HUES6 (cell line): ENCODE measurements at regions not wholly inside any gene's neighbourhood (a gene's known extent, or its start where the extent isn't known, plus 50 kb on each side); places are given as distances from the start of the nearest gene placed in this dataset.

ENCODE experiments used
- H3K27ac ChIP-seq: 2 replicates; pipeline ENCODE4 v1.7.0; 2013; ENCODE audit warnings: low read depth, mild to moderate bottlenecking, low read length, inconsistent platforms
- H3K27me3 ChIP-seq: 2 replicates; pipeline ENCODE4 v1.6.1; 2013; ENCODE audit warnings: low read length; ENCODE audit not compliant: control insufficient read depth, insufficient read depth
- H3K36me3 ChIP-seq: 2 replicates; pipeline ENCODE4 v1.6.1; 2013; ENCODE audit warnings: low read length; ENCODE audit not compliant: control insufficient read depth, insufficient read depth
- H3K4me1 ChIP-seq: 2 replicates; pipeline ENCODE4 v1.6.1; 2013; ENCODE audit warnings: low read length; ENCODE audit not compliant: control insufficient read depth, insufficient read depth
- H3K4me3 ChIP-seq: 2 replicates; pipeline ENCODE4 v1.5.1; 2013; ENCODE audit warnings: low read depth, low read length
- H3K9ac ChIP-seq: one replicate; pipeline ENCODE4 v1.6.1; 2013; ENCODE audit warnings: mild to moderate bottlenecking, low read length
- H3K9me3 ChIP-seq: 2 replicates; pipeline ENCODE4 v1.6.1; 2013; ENCODE audit warnings: low read depth, low read length; ENCODE audit not compliant: control insufficient read depth, insufficient read depth

DNA sequence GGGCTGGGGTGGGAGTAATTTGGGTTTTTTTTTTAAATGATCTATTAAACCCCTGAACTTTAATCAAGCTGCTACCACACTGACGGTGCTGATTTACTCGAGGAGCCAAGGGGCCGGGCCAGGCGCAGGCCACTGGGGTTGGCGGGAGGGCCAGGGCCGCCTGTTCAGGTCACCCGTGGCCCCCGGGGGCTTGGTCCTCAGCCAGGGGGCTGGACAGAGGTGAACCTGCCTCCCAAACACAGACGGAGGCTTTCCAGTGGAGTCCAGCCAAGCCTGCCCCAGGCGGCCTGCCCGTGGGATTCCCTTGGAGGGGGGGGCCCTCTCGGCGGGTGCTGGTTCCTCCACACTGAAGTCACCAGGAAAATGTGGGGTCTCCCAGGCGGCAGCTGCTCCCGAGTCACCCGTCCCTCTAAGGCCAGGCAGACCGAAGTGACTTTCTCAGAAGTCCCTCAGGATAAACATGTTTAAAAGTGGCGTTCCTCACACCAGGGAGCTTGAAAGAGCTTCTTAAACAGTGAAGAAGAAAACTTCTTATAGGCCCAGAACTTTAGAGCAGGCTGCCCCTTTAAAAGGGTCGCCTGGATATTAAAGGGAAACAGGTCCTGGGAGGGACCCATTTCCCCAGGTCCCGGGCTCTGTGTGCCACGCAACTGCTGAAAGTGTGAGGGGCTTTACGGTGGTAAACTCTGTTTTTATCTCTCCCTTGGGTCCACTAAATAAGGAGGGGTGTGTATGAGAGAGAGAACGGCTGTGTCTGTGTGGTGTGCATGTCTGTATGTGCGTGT, 167.2 kb upstream of the GSC start:
- no peaks in the 10 kb centered on the region for H3K9me3 ChIP-seq
- H3K9ac ChIP-seq: no peak overlapping the region
- no peak overlapping the region for H3K27ac ChIP-seq
- H3K36me3 ChIP-seq: no peaks in the 10 kb centered on the region
- no peaks in the 10 kb centered on the region for H3K27me3 ChIP-seq
- no peaks in the 10 kb centered on the region for H3K4me1 ChIP-seq
- H3K4me3 ChIP-seq: no peak overlapping the region

DNA sequence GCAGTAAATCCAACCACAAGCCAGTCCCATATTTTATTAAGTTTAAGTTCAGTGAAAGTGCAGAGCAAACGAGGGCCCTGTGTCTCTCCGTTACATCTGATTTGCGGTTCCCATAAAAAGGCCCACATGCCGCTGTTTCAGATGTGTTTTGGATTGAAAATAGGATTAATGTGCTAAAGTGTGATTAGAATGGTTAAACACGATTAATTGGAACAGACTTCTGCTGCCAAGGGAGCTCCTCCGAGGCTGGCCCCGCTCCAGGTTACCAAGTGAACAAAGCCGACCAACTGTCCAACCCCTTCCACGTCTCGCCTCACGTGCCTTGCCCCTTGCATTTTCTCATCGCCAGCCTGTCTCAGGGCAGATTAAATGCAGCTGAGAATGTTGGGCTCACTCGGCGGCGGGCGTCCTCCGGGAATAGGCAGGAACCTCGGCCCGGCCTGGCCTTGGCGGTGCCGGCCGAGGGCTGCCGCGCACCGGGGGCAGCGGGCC, 166.5 kb upstream of the GSC start:
- Histone ChIP-seq H3K36me3 (no peaks in the 10 kb centered on the region), H3K4me3 (no peak overlapping the region), H3K27me3 (no peaks in the 10 kb centered on the region), H3K9ac (no peak overlapping the region), H3K27ac (no peak overlapping the region), H3K9me3 (no peaks in the 10 kb centered on the region), H3K4me1 (no peaks in the 10 kb centered on the region)

DNA sequence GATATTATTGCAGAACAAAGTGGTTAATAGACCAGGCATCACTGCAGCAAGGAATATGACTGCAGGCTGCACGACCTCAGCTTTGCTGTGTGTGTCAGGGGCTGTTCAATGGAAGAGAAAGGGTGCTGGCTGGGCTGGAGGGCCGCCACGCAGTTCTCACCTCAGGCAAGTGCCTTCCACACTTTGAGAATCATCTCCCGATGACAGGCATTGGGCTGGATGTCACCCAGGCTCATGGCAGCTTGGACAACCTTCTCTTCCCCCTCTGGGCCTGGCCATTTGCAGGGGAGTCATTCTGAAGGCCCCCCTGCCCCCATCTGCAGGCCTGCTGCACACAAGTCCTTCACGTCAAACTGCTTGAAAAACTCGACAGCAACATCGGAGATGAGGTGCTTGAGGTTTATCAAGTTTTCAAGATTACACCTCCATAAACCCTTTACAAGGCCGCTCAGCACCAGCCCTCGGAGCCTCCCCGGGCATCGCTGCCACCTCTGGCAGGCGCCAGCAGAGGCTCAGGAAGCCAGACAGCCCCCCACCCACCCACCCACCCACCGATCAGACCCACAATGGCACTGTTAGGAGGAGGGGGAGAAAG, 165.9 kb upstream of the GSC start:
- H3K36me3 ChIP-seq: no peaks in the 10 kb centered on the region
- H3K4me3 ChIP-seq: no peak overlapping the region
- no peaks in the 10 kb centered on the region for H3K4me1 ChIP-seq
- H3K27ac ChIP-seq: no peak overlapping the region
- no peaks in the 10 kb centered on the region for H3K27me3 ChIP-seq
- H3K9me3 ChIP-seq: no peaks in the 10 kb centered on the region
- H3K9ac ChIP-seq: no peak overlapping the region

DNA sequence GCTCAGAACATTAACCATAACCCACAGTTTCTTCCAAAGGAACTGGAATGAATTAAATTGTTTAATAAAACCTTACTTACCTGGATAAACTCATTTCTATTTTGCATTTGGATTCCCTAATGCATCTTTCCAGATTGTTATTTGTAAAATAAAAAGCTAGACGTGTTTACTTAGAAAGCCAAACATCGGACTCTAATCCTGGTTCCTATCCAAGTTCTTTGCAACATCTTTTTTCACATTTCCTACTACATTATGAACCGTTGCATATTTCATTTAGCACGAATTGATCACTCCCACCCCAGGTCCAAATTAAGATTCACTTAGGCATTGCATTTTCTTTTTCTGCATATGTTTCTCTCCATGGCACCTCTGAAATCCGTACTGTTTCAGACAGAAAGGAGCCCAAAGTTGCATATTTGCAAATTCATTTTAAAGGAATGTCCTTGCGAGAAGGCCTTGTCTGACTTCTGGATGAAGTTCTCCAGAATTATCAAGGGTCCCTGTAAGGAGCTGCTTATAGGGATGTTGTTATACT, 164.4 kb upstream of the GSC start:
- H3K27ac ChIP-seq: no peak overlapping the region
- no peaks in the 10 kb centered on the region for H3K9me3 ChIP-seq
- H3K4me3 ChIP-seq: no peak overlapping the region
- no peaks in the 10 kb centered on the region for H3K36me3 ChIP-seq
- no peaks in the 10 kb centered on the region for H3K27me3 ChIP-seq
- H3K9ac ChIP-seq: no peak overlapping the region
- H3K4me1 ChIP-seq: no peaks in the 10 kb centered on the region

DNA sequence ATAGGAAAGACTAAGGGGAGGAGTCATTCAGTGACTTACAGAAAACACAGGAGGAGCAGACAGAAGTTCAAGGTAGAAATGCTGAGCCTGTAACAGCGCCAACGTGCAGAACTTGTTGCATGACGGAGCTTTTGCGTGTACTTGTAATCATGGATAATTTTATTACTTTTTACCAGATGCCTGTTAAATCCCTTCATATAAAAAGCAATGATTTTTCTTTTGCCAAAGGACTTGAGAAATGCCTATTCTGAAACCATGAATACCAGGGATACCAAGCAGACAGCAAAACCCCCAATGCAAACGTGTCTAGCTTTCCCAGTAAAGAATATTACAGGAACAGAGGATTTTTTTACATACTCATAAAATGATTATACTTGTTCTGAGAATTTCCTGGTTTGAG, 163.6 kb upstream of the GSC start:
- no peak overlapping the region for H3K4me3 ChIP-seq
- H3K27me3 ChIP-seq: no peaks in the 10 kb centered on the region
- no peaks in the 10 kb centered on the region for H3K4me1 ChIP-seq
- H3K9me3 ChIP-seq: no peaks in the 10 kb centered on the region
- H3K36me3 ChIP-seq: no peaks in the 10 kb centered on the region
- no peak overlapping the region for H3K9ac ChIP-seq
- no peak overlapping the region for H3K27ac ChIP-seq

- Histone ChIP-seq H3K27ac (no peak overlapping the region), H3K36me3 (no peaks in the 10 kb centered on the region), H3K27me3 (no peaks in the 10 kb centered on the region), H3K9me3 (no peaks in the 10 kb centered on the region), H3K4me3 (no peak overlapping the region), H3K4me1 (no peaks in the 10 kb centered on the region), H3K9ac (no peak overlapping the region)
Measured at GRCh38 chr14:94932589-94932988, 162.7 kb upstream of the GSC start.

- Histone ChIP-seq H3K27me3 (no peaks in the 10 kb centered on the region), H3K9ac (no peak overlapping the region), H3K27ac (no peak overlapping the region), H3K4me3 (no peak overlapping the region), H3K9me3 (no peaks in the 10 kb centered on the region), H3K4me1 (no peaks in the 10 kb centered on the region), H3K36me3 (no peaks in the 10 kb centered on the region)
Measured at GRCh38 chr14:94930690-94931089, 160.8 kb upstream of the GSC start.

DNA sequence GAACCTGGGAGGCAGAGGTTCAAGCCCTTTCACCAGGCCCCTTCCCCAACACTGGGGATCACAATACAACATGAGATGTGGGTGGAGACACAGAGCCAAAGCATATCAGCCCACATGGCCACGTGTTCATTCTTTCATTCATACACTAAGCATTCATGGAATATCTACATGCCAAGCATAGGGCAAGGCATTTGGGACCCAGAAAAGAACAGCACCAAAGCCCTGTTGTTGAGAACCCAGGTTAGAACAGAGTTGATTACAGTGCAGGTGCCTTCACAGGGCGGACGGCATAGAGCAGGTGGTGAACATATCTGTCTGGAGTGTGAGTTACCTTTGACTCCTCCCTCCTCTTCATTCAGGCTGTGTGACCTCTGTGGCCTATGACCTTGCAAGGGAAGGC, 159.4 kb upstream of the GSC start:
- Histone ChIP-seq H3K27ac (no peak overlapping the region), H3K36me3 (no peaks in the 10 kb centered on the region), H3K4me1 (no peaks in the 10 kb centered on the region), H3K4me3 (no peak overlapping the region), H3K9me3 (no peaks in the 10 kb centered on the region), H3K27me3 (no peaks in the 10 kb centered on the region), H3K9ac (no peak overlapping the region)

DNA sequence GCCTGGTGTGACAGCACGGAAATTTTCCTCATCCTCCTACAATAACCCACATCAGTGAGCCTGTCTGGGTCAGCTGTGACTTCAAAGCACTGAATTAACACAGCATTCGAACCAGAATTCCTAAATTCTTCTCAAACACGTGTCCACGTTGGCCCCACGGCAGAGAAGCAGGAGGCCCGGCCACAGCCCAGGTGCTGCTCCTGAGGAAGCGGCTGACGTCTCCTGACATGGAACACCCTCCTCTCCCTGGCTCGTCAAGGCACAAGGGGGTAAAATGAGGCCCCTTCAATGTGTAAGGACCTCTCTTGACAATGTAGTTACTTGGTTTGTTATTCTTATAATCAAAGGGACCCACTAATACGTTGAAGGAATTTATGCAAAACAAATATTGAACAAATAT, 156.3 kb upstream of the GSC start:
- Histone ChIP-seq H3K27me3 (no peaks in the 10 kb centered on the region), H3K9me3 (no peaks in the 10 kb centered on the region; the same call in 1 of the 2 replicates), H3K4me3 (no peak overlapping the region), H3K4me1 (no peaks in the 10 kb centered on the region), H3K36me3 (no peaks in the 10 kb centered on the region), H3K9ac (no peak overlapping the region), H3K27ac (no peak overlapping the region)

DNA sequence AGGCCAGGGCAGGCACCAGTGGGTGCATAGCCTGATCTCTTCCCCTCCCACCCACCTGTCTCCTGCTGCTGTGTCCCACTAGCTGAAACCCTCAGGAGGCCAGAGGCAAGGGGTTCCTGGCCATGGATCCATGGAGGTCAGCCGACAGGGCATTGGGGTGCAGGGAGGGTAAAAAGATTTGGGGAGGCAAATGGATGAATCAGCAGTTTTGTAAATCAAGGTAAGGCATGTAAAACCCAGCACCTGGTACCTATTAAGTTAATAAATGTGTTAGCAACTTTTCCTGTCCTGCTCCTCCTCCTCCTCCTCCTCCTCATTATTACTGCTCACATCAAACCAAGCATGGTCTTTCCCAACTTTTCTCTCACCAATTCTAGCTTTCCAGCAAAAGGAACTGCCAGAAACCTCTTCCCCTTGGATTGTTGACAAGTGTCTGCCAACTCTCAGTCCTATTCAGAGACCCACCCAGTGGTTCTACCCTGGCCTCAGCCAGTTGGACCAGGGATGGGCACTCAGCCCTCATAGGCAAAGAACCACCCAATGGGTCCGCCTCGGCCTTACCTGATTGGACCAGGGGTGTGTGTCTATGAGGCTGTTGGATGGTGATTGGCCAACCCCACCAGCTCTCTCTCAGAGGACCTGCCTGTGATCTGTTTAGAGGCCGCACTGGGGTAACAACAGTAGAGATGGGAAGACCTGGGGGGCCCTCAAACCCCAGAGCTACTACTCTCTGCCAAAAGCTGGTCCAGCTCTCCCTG, 155.7 kb upstream of the GSC start:
- Histone ChIP-seq H3K9ac (no peak overlapping the region), H3K36me3 (no peaks in the 10 kb centered on the region), H3K27me3 (no peaks in the 10 kb centered on the region), H3K27ac (no peak overlapping the region), H3K9me3 (no peaks in the 10 kb centered on the region; the same call in 1 of the 2 replicates), H3K4me3 (no peak overlapping the region), H3K4me1 (no peaks in the 10 kb centered on the region)

DNA sequence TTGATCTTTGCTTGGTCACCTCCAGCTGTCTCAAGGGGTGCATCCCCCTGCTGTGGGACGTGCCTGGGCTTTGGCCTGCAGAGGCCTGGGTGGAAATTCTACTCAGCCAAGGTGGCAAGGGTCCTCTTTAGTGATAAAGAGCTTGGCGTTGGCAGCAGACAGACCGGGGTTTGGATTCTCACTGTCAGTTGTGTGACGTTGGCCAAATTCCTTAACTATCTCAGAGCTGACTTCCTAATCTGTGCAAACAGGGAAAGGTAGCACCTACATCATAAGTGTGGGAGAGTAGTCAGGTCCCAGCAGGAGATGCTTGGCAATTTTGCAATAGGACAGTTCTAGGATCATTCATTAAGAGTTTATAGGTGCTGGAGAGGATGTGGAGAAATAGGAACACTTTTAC, 154.3 kb upstream of the GSC start:
- no peaks in the 10 kb centered on the region; the same call in 1 of the 2 replicates for H3K9me3 ChIP-seq
- H3K27me3 ChIP-seq: no peaks in the 10 kb centered on the region
- H3K4me3 ChIP-seq: no peak overlapping the region
- H3K9ac ChIP-seq: no peak overlapping the region
- no peaks in the 10 kb centered on the region for H3K36me3 ChIP-seq
- no peak overlapping the region for H3K27ac ChIP-seq
- H3K4me1 ChIP-seq: no peaks in the 10 kb centered on the region
